ENCODE measurements at regions not wholly inside any gene's neighbourhood (a gene's known extent, or its start where the extent isn't known, plus 50 kb on each side); places are given as distances from the start of the nearest gene placed in this dataset.

DNA sequence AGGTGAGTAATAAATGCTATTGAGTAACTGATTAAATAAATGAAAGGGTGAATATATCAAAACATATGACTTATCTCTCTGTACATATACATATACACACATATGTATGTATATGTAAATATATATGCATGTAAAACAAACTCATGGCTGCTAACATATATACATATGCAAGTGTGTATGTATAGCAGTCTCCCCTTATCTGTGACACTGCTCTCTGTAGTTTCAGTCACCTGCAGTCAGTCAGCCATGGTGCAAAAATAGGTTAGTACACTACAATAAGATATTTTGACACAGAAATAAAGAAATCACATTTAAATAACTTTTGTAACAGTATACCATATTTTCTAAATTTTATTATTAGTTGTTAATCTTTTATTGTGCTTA is 467.4 kb downstream of the EPHA5 start:
- in situ Hi-C loops (cut with MboI; ENCODE audit: low sequenced_read_pairs): no loop called here
- BruUV-seq (replicated peaks): no TSS peak
- Histone ChIP-seq H3K9me3 (ENCODE audit: control insufficient read depth, insufficient read depth, low read length) (no peaks in the 10 kb centered on the region), H2AK5ac (ENCODE audit: low read depth, low read length) (no peak overlapping the region), H2AFZ (replicated peaks; ENCODE audit: low read length, poor library complexity) (no peak overlapping the region), H4K5ac (ENCODE audit: low read depth, low read length) (no peak overlapping the region), H2BK15ac (ENCODE audit: low read depth, low read length) (no peak overlapping the region), H3K4ac (ENCODE audit: low read depth, low read length) (no peak overlapping the region), H3K27me3 (ENCODE audit: control insufficient read depth, insufficient read depth, low read length) (no peaks in the 10 kb centered on the region), H3K18ac (ENCODE audit: low read depth, low read length) (no peak overlapping the region), H2BK120ac (ENCODE audit: low read depth, low read length) (no peak overlapping the region), H3K4me1 (ENCODE audit: control insufficient read depth, insufficient read depth, low read length) (no peaks in the 10 kb centered on the region), H3K4me2 (ENCODE audit: low read depth, low read length) (no peak overlapping the region), H2BK5ac (ENCODE audit: low read depth, low read length, poor library complexity, severe bottlenecking) (no peak overlapping the region), H3K9ac (ENCODE audit: low read depth, low read length) (no peak overlapping the region), H3K56ac (ENCODE audit: extremely low read depth, insufficient read depth, low read length) (no peak overlapping the region), H3K4me3 (ENCODE audit: insufficient read depth, low read depth, low read length) (no peak overlapping the region), H4K91ac (ENCODE audit: insufficient read depth, low read depth, low read length) (no peak overlapping the region), H4K20me1 (ENCODE audit: insufficient read depth, low read length) (no peaks in the 10 kb centered on the region), H2AK9ac (replicated peaks; ENCODE audit: low read depth, low read length, poor library complexity) (no peak overlapping the region), H3K23ac (ENCODE audit: low read depth, low read length) (no peak overlapping the region), H2BK20ac (ENCODE audit: low read depth, low read length) (no peak overlapping the region), H3K36me3 (ENCODE audit: control insufficient read depth, insufficient read depth, low read length) (no peaks in the 10 kb centered on the region), H3K79me1 (ENCODE audit: low read depth in 1 of 2, low read length in 2 of 2) (no peaks in the 10 kb centered on the region), H4K8ac (ENCODE audit: low read depth in 2 of 2, low read length in 2 of 2) (no peak overlapping the region), H3K9me1 (ENCODE audit: insufficient read depth, low read length) (no peaks in the 10 kb centered on the region), H3K14ac (replicated peaks; ENCODE audit: low read depth, low read length) (no peak overlapping the region), H3K27ac (ENCODE audit: insufficient read depth, low read length) (no peak overlapping the region)
- ATAC-seq (ENCODE audit: low read depth) (no peak), DNase-seq (no peak)
- ChIA-PET CTCF (no interaction called here), POLR2A (ENCODE audit: unreplicated experiment) (no interaction called here)
- TF ChIP-seq RFX5 (IDR thresholded peaks at IDR 0.05; ENCODE audit: low read depth, low read length): no peak
- no peak for TF ChIP-seq SMC3 (IDR thresholded peaks at IDR 0.05; ENCODE audit: low read depth, low read length)
- no peak for TF ChIP-seq POLR2A (IDR thresholded peaks at IDR 0.05; ENCODE audit: low read depth, low read length)
- TF ChIP-seq BHLHE40 (IDR thresholded peaks at IDR 0.05; ENCODE audit: low read depth, low read length): no peak
- TF ChIP-seq NFE2L2 (IDR thresholded peaks at IDR 0.05; ENCODE audit: low read depth, low read length): no peak
- TF ChIP-seq, protein P1, sequence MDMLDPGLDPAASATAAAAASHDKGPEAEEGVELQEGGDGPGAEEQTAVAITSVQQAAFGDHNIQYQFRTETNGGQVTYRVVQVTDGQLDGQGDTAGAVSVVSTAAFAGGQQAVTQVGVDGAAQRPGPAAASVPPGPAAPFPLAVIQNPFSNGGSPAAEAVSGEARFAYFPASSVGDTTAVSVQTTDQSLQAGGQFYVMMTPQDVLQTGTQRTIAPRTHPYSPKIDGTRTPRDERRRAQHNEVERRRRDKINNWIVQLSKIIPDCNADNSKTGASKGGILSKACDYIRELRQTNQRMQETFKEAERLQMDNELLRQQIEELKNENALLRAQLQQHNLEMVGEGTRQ (IDR thresholded peaks at IDR 0.05; ENCODE audit: low read depth, low read length): no peak
- no peak for TF ChIP-seq FOS (IDR thresholded peaks at IDR 0.05; ENCODE audit: low read depth, low read length)
- no peak for TF ChIP-seq ELK1 (IDR thresholded peaks at IDR 0.05; ENCODE audit: borderline replicate concordance, low read depth, low read length)
- TF ChIP-seq CEBPB (IDR thresholded peaks at IDR 0.05; ENCODE audit: low read depth, low read length): no peak
- TF ChIP-seq MXI1 (IDR thresholded peaks at IDR 0.05; ENCODE audit: borderline replicate concordance, low read depth, low read length): no peak
- TF ChIP-seq, protein P2, sequence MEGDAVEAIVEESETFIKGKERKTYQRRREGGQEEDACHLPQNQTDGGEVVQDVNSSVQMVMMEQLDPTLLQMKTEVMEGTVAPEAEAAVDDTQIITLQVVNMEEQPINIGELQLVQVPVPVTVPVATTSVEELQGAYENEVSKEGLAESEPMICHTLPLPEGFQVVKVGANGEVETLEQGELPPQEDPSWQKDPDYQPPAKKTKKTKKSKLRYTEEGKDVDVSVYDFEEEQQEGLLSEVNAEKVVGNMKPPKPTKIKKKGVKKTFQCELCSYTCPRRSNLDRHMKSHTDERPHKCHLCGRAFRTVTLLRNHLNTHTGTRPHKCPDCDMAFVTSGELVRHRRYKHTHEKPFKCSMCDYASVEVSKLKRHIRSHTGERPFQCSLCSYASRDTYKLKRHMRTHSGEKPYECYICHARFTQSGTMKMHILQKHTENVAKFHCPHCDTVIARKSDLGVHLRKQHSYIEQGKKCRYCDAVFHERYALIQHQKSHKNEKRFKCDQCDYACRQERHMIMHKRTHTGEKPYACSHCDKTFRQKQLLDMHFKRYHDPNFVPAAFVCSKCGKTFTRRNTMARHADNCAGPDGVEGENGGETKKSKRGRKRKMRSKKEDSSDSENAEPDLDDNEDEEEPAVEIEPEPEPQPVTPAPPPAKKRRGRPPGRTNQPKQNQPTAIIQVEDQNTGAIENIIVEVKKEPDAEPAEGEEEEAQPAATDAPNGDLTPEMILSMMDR (conservative IDR thresholded peaks at IDR 0.05; ENCODE audit: low read depth, low read length): no peak
- TF ChIP-seq RAD21 (IDR thresholded peaks at IDR 0.05; ENCODE audit: low read length): no peak
- intact Hi-C loops (cut with micrococcal nuclease): no loop called here
- dilution Hi-C loops (cut with HindIII; ENCODE audit: low sequenced_read_pairs, unreplicated experiment): no loop called here

Measured in IMR-90 (cell line).